ENCODE measurements at regions not wholly inside any gene's neighbourhood (a gene's known extent, or its start where the extent isn't known, plus 50 kb on each side); places are given as distances from the start of the nearest gene placed in this dataset.

- Histone ChIP-seq H3K9me3 (ENCODE audit: control insufficient read depth, insufficient read depth, low read depth, low read length) (no peaks in the 10 kb centered on the region), H3K36me3 (ENCODE audit: control insufficient read depth, insufficient read depth, low read length) (no peaks in the 10 kb centered on the region), H3K4me3 (ENCODE audit: low read depth, low read length) (no peak overlapping the region), H3K27me3 (ENCODE audit: control insufficient read depth, insufficient read depth, low read length) (no peaks in the 10 kb centered on the region), H3K4me1 (ENCODE audit: control insufficient read depth, insufficient read depth, low read length) (0 out of 2 replicates have a peak, but pooled peaks cover 8% of the 10 kb centered on the region), H3K9ac (ENCODE audit: low read length) (no peak overlapping the region), H3K27ac (ENCODE audit: low read depth, low read length) (no peak overlapping the region)
Observed at GRCh38 chr12:75773377-75773776, 258.2 kb downstream of the PHLDA1 start.

GRCh38 chr12:75771023-75771422, 259.6 kb upstream of the KRR1 start:
- Histone ChIP-seq H3K36me3 (ENCODE audit: control insufficient read depth, insufficient read depth, low read length) (no peaks in the 10 kb centered on the region), H3K9ac (ENCODE audit: low read length) (no peak overlapping the region), H3K9me3 (ENCODE audit: control insufficient read depth, insufficient read depth, low read depth, low read length) (no peaks in the 10 kb centered on the region), H3K27me3 (ENCODE audit: control insufficient read depth, insufficient read depth, low read length) (no peaks in the 10 kb centered on the region), H3K4me3 (ENCODE audit: low read depth, low read length) (no peak overlapping the region), H3K27ac (ENCODE audit: low read depth, low read length) (no peak overlapping the region), H3K4me1 (ENCODE audit: control insufficient read depth, insufficient read depth, low read length) (peaks cover 22% of the 10 kb centered on the region)

- no peaks in the 10 kb centered on the region for H3K27me3 ChIP-seq (ENCODE audit: control insufficient read depth, insufficient read depth, low read length)
- no peak overlapping the region for H3K9ac ChIP-seq (ENCODE audit: low read length)
- H3K36me3 ChIP-seq (ENCODE audit: control insufficient read depth, insufficient read depth, low read length), result no peaks in the 10 kb centered on the region
- H3K4me3 ChIP-seq (ENCODE audit: low read depth, low read length), result no peak overlapping the region
- peaks cover 30% of the 10 kb centered on the region for H3K4me1 ChIP-seq (ENCODE audit: control insufficient read depth, insufficient read depth, low read length)
- no peak overlapping the region for H3K27ac ChIP-seq (ENCODE audit: low read depth, low read length)
- no peaks in the 10 kb centered on the region for H3K9me3 ChIP-seq (ENCODE audit: control insufficient read depth, insufficient read depth, low read depth, low read length)
Observed at GRCh38 chr12:75767957-75768356, 256.5 kb upstream of the KRR1 start.

- H3K36me3 ChIP-seq (ENCODE audit: control insufficient read depth, insufficient read depth, low read length), result no peaks in the 10 kb centered on the region
Observed at GRCh38 chr12:75766263-75767160, 255.1 kb upstream of the KRR1 start.

GRCh38 chr12:75765170-75766059, 254.0 kb upstream of the KRR1 start:
- H3K27ac ChIP-seq (ENCODE audit: low read depth, low read length), result no peak overlapping the region
- no peaks in the 10 kb centered on the region for H3K27me3 ChIP-seq (ENCODE audit: control insufficient read depth, insufficient read depth, low read length)

More at GRCh38 chr12:75766263-75767160, 255.1 kb upstream of the KRR1 start:
- H3K4me3 ChIP-seq (ENCODE audit: low read depth, low read length), result no peak overlapping the region
- H3K9ac ChIP-seq (ENCODE audit: low read length), result no peak overlapping the region
- no peaks in the 10 kb centered on the region for H3K9me3 ChIP-seq (ENCODE audit: control insufficient read depth, insufficient read depth, low read depth, low read length)
- H3K4me1 ChIP-seq (ENCODE audit: control insufficient read depth, insufficient read depth, low read length), result peaks cover 30% of the 10 kb centered on the region
- no peak overlapping the region for H3K27ac ChIP-seq (ENCODE audit: low read depth, low read length)
- H3K27me3 ChIP-seq (ENCODE audit: control insufficient read depth, insufficient read depth, low read length), result no peaks in the 10 kb centered on the region

GRCh38 chr12:75764091-75764841, 252.9 kb upstream of the KRR1 start:
- H3K27me3 ChIP-seq (ENCODE audit: control insufficient read depth, insufficient read depth, low read length), result no peaks in the 10 kb centered on the region
- H3K9me3 ChIP-seq (ENCODE audit: control insufficient read depth, insufficient read depth, low read depth, low read length), result no peaks in the 10 kb centered on the region
- H3K4me3 ChIP-seq (ENCODE audit: low read depth, low read length), result no peak overlapping the region
- H3K4me1 ChIP-seq (ENCODE audit: control insufficient read depth, insufficient read depth, low read length), result peaks cover 37% of the 10 kb centered on the region
- H3K9ac ChIP-seq (ENCODE audit: low read length), result no peak overlapping the region
- H3K36me3 ChIP-seq (ENCODE audit: control insufficient read depth, insufficient read depth, low read length), result no peaks in the 10 kb centered on the region
- no peak overlapping the region for H3K27ac ChIP-seq (ENCODE audit: low read depth, low read length)

More at GRCh38 chr12:75765170-75766059, 254.0 kb upstream of the KRR1 start:
- Histone ChIP-seq H3K4me1 (ENCODE audit: control insufficient read depth, insufficient read depth, low read length) (peaks cover 32% of the 10 kb centered on the region), H3K9me3 (ENCODE audit: control insufficient read depth, insufficient read depth, low read depth, low read length) (no peaks in the 10 kb centered on the region), H3K4me3 (ENCODE audit: low read depth, low read length) (no peak overlapping the region), H3K36me3 (ENCODE audit: control insufficient read depth, insufficient read depth, low read length) (no peaks in the 10 kb centered on the region), H3K9ac (ENCODE audit: low read length) (no peak overlapping the region)

GRCh38 chr12:75760573-75761294, 249.3 kb upstream of the KRR1 start:
- Histone ChIP-seq H3K36me3 (ENCODE audit: control insufficient read depth, insufficient read depth, low read length) (no peaks in the 10 kb centered on the region), H3K27me3 (ENCODE audit: control insufficient read depth, insufficient read depth, low read length) (no peaks in the 10 kb centered on the region), H3K9ac (ENCODE audit: low read length) (no peak overlapping the region), H3K4me1 (ENCODE audit: control insufficient read depth, insufficient read depth, low read length) (peaks cover 14% of the 10 kb centered on the region), H3K9me3 (ENCODE audit: control insufficient read depth, insufficient read depth, low read depth, low read length) (no peaks in the 10 kb centered on the region), H3K4me3 (ENCODE audit: low read depth, low read length) (no peak overlapping the region), H3K27ac (ENCODE audit: low read depth, low read length) (no peak overlapping the region)

- H3K9ac ChIP-seq (ENCODE audit: low read length), result no peak overlapping the region
- H3K27me3 ChIP-seq (ENCODE audit: control insufficient read depth, insufficient read depth, low read length), result no peaks in the 10 kb centered on the region
- H3K9me3 ChIP-seq (ENCODE audit: control insufficient read depth, insufficient read depth, low read depth, low read length), result no peaks in the 10 kb centered on the region
- H3K27ac ChIP-seq (ENCODE audit: low read depth, low read length), result no peak overlapping the region
- no peaks in the 10 kb centered on the region for H3K36me3 ChIP-seq (ENCODE audit: control insufficient read depth, insufficient read depth, low read length)
- peaks cover 13% of the 10 kb centered on the region; the same call in 1 of the 2 replicates for H3K4me1 ChIP-seq (ENCODE audit: control insufficient read depth, insufficient read depth, low read length)
- no peak overlapping the region for H3K4me3 ChIP-seq (ENCODE audit: low read depth, low read length)
Observed at GRCh38 chr12:75759842-75760572, 248.6 kb upstream of the KRR1 start.

GRCh38 chr12:75759196-75759595, 247.8 kb upstream of the KRR1 start:
- Histone ChIP-seq H3K4me1 (ENCODE audit: control insufficient read depth, insufficient read depth, low read length) (peaks cover 12% of the 10 kb centered on the region; the same call in 1 of the 2 replicates), H3K4me3 (ENCODE audit: low read depth, low read length) (no peak overlapping the region), H3K9ac (ENCODE audit: low read length) (no peak overlapping the region), H3K27me3 (ENCODE audit: control insufficient read depth, insufficient read depth, low read length) (no peaks in the 10 kb centered on the region), H3K9me3 (ENCODE audit: control insufficient read depth, insufficient read depth, low read depth, low read length) (no peaks in the 10 kb centered on the region), H3K27ac (ENCODE audit: low read depth, low read length) (no peak overlapping the region), H3K36me3 (ENCODE audit: control insufficient read depth, insufficient read depth, low read length) (no peaks in the 10 kb centered on the region)
